Gastrocnemius medialis (tissue), 4 donors: ENCODE measurements at regions not wholly inside any gene's neighbourhood (a gene's known extent, or its start where the extent isn't known, plus 50 kb on each side); places are given as distances from the start of the nearest gene placed in this dataset.

ENCODE experiments used
- CTCF ChIP-seq, 5 experiments: fragments of 450-650 bp in 3 of 5; fragments of 200-600 bp in 2 of 5; sonication (generic) in 2 of 5; IDR thresholded peaks in 4 of 5; conservative IDR thresholded peaks in 1 of 5; 1 replicate in 4 of 5; 2 replicates in 1 of 5; pipeline ENCODE4 v1.5.1; 2016 to 2019; ENCODE audit warnings: antibody characterized with exemption in 5 of 5, mild to moderate bottlenecking in 3 of 5, moderate library complexity in 3 of 5
- POLR2A ChIP-seq, 2 donors: fragments of 450-650 bp; IDR thresholded peaks; one replicate each; pipeline ENCODE4 v1.6.1; 2017; ENCODE audit warnings: antibody characterized with exemption in 2 of 2, mild to moderate bottlenecking in 2 of 2, moderate library complexity in 2 of 2

- TF ChIP-seq CTCF (IDR thresholded peaks at IDR 0.05 in 4 of 5, conservative IDR thresholded peaks at IDR 0.05 in 1 of 5) (no peak), POLR2A (IDR thresholded peaks at IDR 0.05) (no peak)
These were observed 381.6 kb downstream of the STIM2 start for GRCh38 chr4:27242217-27242616.
